ENCODE measurements at regions not wholly inside any gene's neighbourhood (a gene's known extent, or its start where the extent isn't known, plus 50 kb on each side); places are given as distances from the start of the nearest gene placed in this dataset.

DNA sequence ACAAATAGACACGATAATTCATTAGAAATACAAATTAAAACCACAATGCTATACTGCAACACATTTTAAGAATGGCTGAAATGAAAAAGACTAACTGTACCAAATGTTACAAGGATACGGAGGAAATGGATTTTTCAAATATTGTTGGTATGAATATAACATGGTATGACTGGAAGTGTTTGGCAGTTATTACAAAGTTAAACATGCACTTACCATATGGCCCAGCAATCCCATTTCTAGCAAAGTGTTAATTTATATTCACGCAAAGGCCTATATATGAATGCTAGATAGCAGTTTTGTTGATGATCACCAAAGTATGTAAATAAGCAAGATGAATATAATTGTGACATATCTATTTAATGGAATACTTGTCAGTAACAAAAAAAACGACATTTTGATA, 497.8 kb upstream of the FSIP2 start:
- TF ChIP-seq, protein P1, sequence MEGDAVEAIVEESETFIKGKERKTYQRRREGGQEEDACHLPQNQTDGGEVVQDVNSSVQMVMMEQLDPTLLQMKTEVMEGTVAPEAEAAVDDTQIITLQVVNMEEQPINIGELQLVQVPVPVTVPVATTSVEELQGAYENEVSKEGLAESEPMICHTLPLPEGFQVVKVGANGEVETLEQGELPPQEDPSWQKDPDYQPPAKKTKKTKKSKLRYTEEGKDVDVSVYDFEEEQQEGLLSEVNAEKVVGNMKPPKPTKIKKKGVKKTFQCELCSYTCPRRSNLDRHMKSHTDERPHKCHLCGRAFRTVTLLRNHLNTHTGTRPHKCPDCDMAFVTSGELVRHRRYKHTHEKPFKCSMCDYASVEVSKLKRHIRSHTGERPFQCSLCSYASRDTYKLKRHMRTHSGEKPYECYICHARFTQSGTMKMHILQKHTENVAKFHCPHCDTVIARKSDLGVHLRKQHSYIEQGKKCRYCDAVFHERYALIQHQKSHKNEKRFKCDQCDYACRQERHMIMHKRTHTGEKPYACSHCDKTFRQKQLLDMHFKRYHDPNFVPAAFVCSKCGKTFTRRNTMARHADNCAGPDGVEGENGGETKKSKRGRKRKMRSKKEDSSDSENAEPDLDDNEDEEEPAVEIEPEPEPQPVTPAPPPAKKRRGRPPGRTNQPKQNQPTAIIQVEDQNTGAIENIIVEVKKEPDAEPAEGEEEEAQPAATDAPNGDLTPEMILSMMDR (IDR thresholded peaks at IDR 0.05): no peak
- Mint-ChIP-seq H3K27ac (no peak overlapping the region), H3K4me1 (ENCODE audit: low read depth) (no peaks in the 10 kb centered on the region), H3K27me3 (ENCODE audit: insufficient read depth) (no peaks in the 10 kb centered on the region), H3K36me3 (ENCODE audit: low read depth) (no peaks in the 10 kb centered on the region), H3K9me3 (peaks cover 45% of the 10 kb centered on the region), H3K4me3 (no peak overlapping the region)
- no peak for DNase-seq

DNA sequence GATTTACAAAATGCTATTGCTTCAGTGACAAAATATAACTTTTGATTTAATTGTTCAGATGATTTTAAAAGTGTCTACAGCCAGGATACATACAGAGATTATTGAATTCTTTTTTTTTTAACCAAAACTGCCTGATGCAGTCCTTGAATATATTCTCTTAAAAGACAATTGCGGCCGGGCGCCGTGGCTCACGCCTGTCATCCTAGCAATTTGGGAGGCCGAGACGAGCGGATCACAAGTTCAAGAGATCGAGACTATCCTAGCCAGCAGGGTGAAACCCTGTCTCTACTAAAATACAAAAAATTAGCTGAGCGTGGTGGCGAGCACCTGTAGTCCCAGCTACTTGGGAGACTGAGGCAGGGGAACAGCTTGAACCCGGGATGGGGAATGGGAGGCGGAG, 497.0 kb upstream of the FSIP2 start:
- no peak for DNase-seq
- H3K27me3 Mint-ChIP-seq (ENCODE audit: insufficient read depth): no peaks in the 10 kb centered on the region
- no peaks in the 10 kb centered on the region for H3K4me1 Mint-ChIP-seq (ENCODE audit: low read depth)
- H3K4me3 Mint-ChIP-seq: no peak overlapping the region
- TF ChIP-seq, protein P1 (IDR thresholded peaks at IDR 0.05): no peak
- peaks cover 47% of the 10 kb centered on the region for H3K9me3 Mint-ChIP-seq
- H3K27ac Mint-ChIP-seq: no peak overlapping the region
- H3K36me3 Mint-ChIP-seq (ENCODE audit: low read depth): no peaks in the 10 kb centered on the region

DNA sequence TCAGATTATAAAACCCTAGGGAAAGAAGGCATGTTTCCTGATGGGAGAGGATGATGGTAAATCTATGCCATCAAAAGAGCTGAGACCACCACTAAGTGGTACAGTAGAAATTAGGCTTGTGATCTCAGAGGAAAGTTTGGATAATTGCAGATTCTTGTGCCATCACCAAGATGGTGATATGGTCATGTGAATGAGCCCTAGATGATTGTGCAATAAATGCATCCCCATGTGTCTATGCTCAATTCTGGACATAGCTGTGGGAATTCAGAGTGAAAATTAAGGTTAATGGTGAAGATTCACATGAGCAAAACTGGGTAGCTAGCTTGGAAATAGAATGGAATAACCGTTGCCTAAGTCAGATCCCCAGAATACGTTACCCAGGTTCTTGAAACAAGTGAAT, 496.1 kb upstream of the FSIP2 start:
- no peak for DNase-seq
- peaks cover 39% of the 10 kb centered on the region for H3K9me3 Mint-ChIP-seq
- no peak overlapping the region for H3K27ac Mint-ChIP-seq
- TF ChIP-seq, protein P1 (IDR thresholded peaks at IDR 0.05): no peak
- H3K36me3 Mint-ChIP-seq (ENCODE audit: low read depth): no peaks in the 10 kb centered on the region
- H3K4me3 Mint-ChIP-seq: no peak overlapping the region
- no peaks in the 10 kb centered on the region for H3K4me1 Mint-ChIP-seq (ENCODE audit: low read depth)
- no peaks in the 10 kb centered on the region for H3K27me3 Mint-ChIP-seq (ENCODE audit: insufficient read depth)

DNA sequence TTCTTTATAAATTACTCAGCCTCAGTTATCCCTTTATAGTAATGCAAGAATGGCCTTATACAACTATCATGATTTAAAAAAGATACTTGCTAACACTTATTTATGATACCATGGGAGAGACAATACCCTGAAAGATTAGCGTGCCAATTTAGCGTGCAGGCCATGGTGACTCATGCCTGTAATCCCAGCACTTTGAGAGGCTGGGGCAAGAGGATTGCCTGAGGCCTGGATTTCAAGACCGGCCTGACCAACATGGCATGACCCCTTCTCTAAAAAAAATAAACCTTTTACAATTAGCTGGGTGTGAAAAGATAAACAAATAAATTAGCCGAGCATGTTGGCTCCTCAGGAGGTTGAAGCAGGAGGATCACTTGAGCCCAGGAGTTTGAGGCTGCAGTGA, 493.4 kb upstream of the FSIP2 start:
- no peaks in the 10 kb centered on the region for H3K4me1 Mint-ChIP-seq (ENCODE audit: low read depth)
- no peak overlapping the region for H3K27ac Mint-ChIP-seq
- no peak overlapping the region for H3K4me3 Mint-ChIP-seq
- H3K27me3 Mint-ChIP-seq (ENCODE audit: insufficient read depth): no peaks in the 10 kb centered on the region
- DNase-seq: no peak
- peaks cover 45% of the 10 kb centered on the region for H3K9me3 Mint-ChIP-seq
- TF ChIP-seq, protein P1 (IDR thresholded peaks at IDR 0.05): no peak
- H3K36me3 Mint-ChIP-seq (ENCODE audit: low read depth): no peaks in the 10 kb centered on the region

DNA sequence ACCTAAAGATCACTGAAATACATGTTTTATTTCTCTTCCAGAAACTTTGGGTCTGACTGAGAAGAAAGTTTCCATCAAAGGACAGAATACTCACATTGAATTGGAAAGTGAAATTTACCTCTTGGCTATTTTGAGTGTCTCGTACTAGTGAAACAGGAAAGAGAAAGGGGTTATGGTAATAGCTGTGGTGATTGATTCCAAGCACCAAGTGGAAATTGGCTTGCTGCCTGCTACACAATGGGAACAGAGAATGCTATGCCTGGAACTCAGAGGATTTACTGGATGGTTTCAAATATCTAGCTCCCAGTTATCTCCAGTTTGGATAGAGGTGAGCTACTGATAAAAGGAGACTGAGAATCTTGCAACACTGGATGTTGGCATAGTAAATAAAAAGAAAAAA, 492.8 kb upstream of the FSIP2 start:
- TF ChIP-seq, protein P1 (IDR thresholded peaks at IDR 0.05): no peak
- Mint-ChIP-seq H3K9me3 (peaks cover 42% of the 10 kb centered on the region), H3K36me3 (ENCODE audit: low read depth) (no peaks in the 10 kb centered on the region), H3K4me1 (ENCODE audit: low read depth) (no peaks in the 10 kb centered on the region), H3K4me3 (no peak overlapping the region), H3K27me3 (ENCODE audit: insufficient read depth) (no peaks in the 10 kb centered on the region), H3K27ac (no peak overlapping the region)
- DNase-seq: no peak

DNA sequence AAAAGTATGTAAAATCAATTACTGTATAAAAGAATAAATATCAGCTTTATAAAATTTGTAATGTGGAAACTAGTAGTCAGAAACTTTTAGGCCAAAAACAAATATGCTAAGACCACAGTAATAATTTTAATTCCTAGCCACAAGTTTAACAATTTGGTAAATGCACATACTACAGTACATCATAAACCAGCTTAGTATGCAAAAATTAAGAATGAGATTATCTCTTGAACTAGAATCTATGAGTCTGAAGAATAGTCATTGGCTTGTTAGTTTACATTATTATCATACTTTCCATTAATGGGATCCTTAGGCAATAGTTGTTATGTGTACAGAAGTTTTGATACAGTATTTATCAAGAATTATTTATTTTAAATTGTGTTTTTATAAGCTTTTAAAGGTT, 491.9 kb upstream of the FSIP2 start:
- TF ChIP-seq, protein P1 (IDR thresholded peaks at IDR 0.05): no peak
- H3K4me1 Mint-ChIP-seq (ENCODE audit: low read depth): no peaks in the 10 kb centered on the region
- no peaks in the 10 kb centered on the region for H3K27me3 Mint-ChIP-seq (ENCODE audit: insufficient read depth)
- no peaks in the 10 kb centered on the region for H3K36me3 Mint-ChIP-seq (ENCODE audit: low read depth)
- H3K9me3 Mint-ChIP-seq: peaks cover 34% of the 10 kb centered on the region
- no peak overlapping the region for H3K4me3 Mint-ChIP-seq
- no peak overlapping the region for H3K27ac Mint-ChIP-seq
- no peak for DNase-seq

All from HFFc6 (cell line).